HG02588 (cell line): ENCODE measurements at regions not wholly inside any gene's neighbourhood (a gene's known extent, or its start where the extent isn't known, plus 50 kb on each side); places are given as distances from the start of the nearest gene placed in this dataset.
"Not testable (repeated sequence)": the region's sequence is repeated elsewhere in the genome, so short reads cannot be mapped to it uniquely, and the experiment has no call there.

Experiments
- ATAC-seq: cut with Tn5 transposase; IDR thresholded peaks from one replicate; pipeline ENCODE4 v1.9.1; 2021; ENCODE audit warnings: mild to moderate bottlenecking, moderate library complexity; ENCODE audit not compliant: unreplicated experiment

- no peak for ATAC-seq
These were observed 346.3 kb upstream of the UBE2E2 start for GRCh38 chr3:22856811-22857210.

GRCh38 chr3:22858486-22858885 is 344.6 kb upstream of the UBE2E2 start:
- ATAC-seq = no peak

DNA sequence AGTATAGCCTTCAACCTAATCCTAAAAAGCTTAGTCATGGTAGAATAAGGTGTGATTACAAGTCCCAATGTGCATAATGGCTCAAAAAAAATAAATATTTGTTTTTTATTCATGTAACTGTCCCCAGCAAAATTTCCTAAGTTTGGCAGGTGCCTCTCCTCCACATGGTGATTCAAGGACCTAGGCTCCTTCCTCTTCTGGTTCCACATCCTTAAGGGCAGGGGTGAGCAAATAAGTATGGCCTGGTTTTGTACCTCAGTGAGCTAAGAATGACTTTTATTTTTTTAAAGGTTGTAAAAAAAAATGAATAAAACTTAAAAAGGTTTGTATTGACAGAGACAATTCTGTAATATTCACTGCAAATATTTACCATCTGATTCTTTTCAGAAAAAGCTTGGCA is 343.5 kb upstream of the UBE2E2 start:
- ATAC-seq = no peak

GRCh38 chr3:22861426-22861825 is 341.7 kb upstream of the UBE2E2 start:
- no peak for ATAC-seq

DNA sequence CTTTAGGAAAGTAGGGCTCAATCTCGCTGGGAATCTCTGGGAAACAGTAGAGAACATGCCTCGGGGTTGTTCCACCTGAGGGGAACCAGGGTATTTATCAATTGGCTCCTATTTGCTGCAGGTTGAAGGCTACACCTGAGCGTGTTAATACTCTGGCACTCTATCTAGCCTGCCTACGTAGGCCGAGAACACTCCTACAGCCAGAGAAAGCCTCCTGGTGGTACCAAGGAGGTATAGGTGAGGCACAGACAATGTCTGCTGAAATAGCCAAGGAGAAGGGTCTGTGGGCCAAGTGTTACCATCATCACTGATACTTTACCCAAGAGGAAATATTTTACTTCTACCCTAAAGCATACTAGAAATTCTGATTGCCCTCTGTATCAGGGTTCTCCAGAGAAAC is 341.0 kb upstream of the UBE2E2 start:
- no peak for ATAC-seq

DNA sequence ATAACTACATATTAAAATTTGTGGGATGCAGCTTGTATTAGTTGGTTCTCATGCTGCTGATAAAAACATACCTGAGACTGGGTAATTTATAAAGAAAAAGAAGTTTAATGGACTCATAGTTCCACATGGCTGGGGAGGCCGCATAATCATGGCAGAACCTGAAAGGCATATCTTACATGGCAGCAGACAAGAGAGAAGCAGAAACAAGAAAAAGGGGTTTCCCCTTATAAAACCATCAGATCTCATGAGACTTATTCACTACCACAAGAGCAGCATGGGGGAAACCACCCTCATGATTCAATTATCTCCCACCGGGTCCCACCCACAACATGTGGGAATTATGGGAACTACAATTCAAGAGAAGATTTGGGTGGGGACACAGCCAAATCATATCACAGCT is 320.3 kb upstream of the UBE2E2 start:
- not testable (repeated sequence) for ATAC-seq

- no peak for ATAC-seq
These were observed 318.1 kb upstream of the UBE2E2 start for GRCh38 chr3:22885039-22885438.

- ATAC-seq = no peak
These were observed 317.4 kb upstream of the UBE2E2 start for GRCh38 chr3:22885574-22886341.

GRCh38 chr3:22886439-22887068 is 316.6 kb upstream of the UBE2E2 start:
- no peak for ATAC-seq

GRCh38 chr3:22887664-22888291 is 315.3 kb upstream of the UBE2E2 start:
- ATAC-seq = no peak

GRCh38 chr3:22893101-22893500 is 310.0 kb upstream of the UBE2E2 start:
- no peak for ATAC-seq

GRCh38 chr3:22893644-22894325 is 309.3 kb upstream of the UBE2E2 start:
- ATAC-seq = no peak

DNA sequence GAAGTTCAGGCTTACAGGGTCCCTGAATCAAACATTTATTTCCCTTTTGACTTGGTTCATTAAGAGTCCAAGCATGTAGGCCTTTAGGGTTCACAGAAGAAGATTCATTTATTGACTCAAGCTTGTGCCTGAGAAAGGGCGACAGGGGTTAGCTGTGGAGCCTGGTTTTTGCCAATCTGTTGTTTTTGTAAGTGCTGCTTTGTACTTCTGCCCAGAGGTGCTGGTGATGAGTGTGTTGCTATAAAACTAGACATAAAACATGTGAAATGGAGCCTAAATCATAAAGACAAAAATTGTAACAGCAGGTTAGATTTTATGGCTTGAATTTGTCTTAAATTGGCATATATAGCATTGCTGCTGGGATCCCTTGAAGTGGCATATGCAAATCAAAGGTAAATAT is 308.3 kb upstream of the UBE2E2 start:
- no peak for ATAC-seq

GRCh38 chr3:22895671-22896070 is 307.5 kb upstream of the UBE2E2 start:
- ATAC-seq = no peak

GRCh38 chr3:22898558-22898957 is 304.6 kb upstream of the UBE2E2 start:
- no peak for ATAC-seq

DNA sequence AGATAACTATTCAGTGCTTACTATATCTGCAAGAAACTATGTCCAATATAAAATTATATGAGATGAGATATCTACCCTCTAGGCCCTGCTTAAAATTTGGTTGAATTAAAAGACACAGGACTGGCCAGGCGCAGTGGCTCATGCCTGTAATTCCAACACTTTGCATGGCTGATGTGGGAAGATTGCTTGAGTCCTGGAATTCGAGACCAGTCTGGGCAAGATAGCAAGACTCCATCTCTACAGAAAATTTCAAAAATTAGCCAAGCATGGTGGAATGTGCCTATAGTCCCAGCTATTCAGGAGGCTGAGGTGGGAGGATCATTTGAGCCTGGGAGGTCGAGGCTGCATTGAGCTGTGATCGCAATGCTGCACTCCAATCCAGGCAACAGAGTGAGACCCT is 303.7 kb upstream of the UBE2E2 start:
- no peak for ATAC-seq

DNA sequence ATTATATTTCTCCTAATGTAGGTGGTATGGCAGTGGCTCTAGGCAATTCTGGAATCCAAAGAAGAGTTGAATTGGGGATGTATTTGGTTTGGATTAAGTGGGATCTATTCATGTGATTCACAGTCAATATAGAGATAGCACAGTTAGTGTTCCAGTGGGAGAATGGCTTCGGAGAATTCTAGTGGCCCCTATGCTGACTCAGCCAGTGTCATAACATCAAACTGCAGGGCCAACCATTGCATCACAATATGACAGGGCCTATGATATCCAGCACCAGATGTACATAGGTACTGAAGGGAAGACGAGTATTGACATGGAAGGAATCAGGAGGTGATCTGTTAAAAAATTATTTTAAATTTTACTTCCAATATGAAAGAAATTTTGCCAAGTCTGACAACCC is 302.8 kb upstream of the UBE2E2 start:
- ATAC-seq = no peak

GRCh38 chr3:22901684-22902083 is 301.4 kb upstream of the UBE2E2 start:
- ATAC-seq = no peak

DNA sequence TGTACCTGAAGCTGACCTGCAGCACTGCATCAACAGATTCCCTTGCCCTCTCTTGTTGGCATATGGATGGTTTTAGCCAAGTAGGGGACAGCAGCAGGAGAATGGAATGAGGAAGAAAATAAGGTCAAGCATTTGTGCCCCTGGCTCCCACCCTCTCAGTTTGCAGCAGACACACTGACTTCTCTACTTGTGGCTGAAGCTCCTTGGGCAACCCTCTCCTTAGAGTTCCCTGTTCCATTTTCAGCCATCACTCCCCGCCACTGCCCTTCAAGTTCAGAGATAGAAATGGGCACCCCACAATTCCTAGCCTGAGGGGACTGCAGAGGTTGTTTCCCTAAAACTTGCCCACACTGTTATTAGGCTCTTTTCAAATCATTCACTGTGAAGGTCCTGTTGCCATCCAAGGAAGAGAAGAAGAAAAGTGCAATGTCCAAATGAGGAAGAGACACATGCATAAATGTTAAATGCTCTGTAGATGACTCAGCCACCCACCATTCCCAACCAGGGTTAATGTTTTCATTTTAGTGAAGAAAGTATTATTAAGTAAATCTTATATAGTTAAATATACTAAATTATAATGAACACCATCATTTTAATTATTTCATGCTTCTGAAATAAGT is 295.9 kb upstream of the UBE2E2 start:
- no peak for ATAC-seq

DNA sequence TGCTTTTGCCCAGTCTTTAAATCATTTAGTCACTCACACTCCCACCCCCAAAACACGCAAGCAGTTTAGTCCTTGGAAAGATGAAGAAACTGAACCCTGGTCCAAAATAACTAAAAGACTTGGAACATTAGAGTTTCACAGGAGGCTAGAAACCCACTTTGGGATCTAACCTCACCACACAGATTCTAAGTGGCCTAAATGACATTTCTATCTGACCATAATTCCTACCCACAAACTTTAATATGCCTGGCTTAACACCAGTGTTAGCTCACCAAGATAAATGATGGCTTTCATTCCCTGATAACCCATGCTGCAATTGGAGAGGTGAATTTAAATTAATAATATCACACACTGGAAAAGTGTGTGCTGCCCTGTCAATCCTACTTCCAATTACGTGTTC is 295.3 kb upstream of the UBE2E2 start:
- ATAC-seq = no peak

DNA sequence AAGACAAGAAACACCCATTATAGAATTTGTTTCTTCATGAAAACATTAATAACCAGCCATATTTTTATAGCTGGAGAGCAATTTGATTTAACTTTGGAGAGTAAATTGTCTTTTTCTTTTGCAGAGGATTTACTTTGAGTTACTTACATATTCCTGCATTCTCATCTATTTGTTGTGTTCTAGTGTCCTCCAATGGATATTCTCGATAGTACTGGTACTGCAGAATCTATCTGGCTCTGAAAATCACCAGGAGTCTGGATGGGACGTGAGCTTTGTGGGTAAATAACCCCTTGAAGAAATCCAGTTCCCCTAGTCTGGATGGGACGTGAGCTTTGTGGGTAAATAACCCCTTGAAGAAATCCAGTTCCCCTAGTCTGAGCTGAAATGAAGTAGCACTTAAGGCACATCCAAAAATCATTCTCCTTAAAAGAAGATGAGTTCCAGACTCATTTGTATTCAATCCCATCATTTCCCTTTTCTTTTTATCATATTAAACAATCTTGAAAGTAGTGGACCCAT is 294.1 kb upstream of the UBE2E2 start:
- no peak for ATAC-seq
